ENCODE measurements at regions not wholly inside any gene's neighbourhood (a gene's known extent, or its start where the extent isn't known, plus 50 kb on each side); places are given as distances from the start of the nearest gene placed in this dataset.

- no peak overlapping the region for H3K4me3 ChIP-seq (ENCODE audit: low read length)
- H3K27me3 ChIP-seq (ENCODE audit: low read depth, low read length) = no peaks in the 10 kb centered on the region
- H3K9me3 ChIP-seq (ENCODE audit: insufficient read depth, low read length) = no peaks in the 10 kb centered on the region
- no peak overlapping the region for H3K4me2 ChIP-seq (ENCODE audit: low read length)
- no peak overlapping the region for H2AFZ ChIP-seq (ENCODE audit: low read depth, low read length)
- no peak overlapping the region for H3K27ac ChIP-seq (ENCODE audit: low read length)
- H4K20me1 ChIP-seq (ENCODE audit: insufficient read depth, low read length) = no peaks in the 10 kb centered on the region
- H3K4me1 ChIP-seq (ENCODE audit: low read length) = peaks cover 10% of the 10 kb centered on the region
- no peak overlapping the region for H3K9ac ChIP-seq (ENCODE audit: low read length)
- H3K36me3 ChIP-seq (replicated peaks; ENCODE audit: low read depth, low read length) = no peaks in the 10 kb centered on the region
- H3K79me2 ChIP-seq (ENCODE audit: low read length) = no peaks in the 10 kb centered on the region
- TF ChIP-seq CTCF (IDR thresholded peaks at IDR 0.05; ENCODE audit: low read depth, low read length) (no peak), EZH2phosphoT487 (IDR thresholded peaks at IDR 0.05; ENCODE audit: low read depth) (no peak)
Measured at GRCh38 chr12:123056709-123057108, 76.2 kb downstream of the ARL6IP4 start.

- Histone ChIP-seq H4K20me1 (ENCODE audit: insufficient read depth, low read length) (no peaks in the 10 kb centered on the region), H3K27me3 (ENCODE audit: low read depth, low read length) (no peaks in the 10 kb centered on the region), H3K4me2 (ENCODE audit: low read length) (no peak overlapping the region), H3K27ac (ENCODE audit: low read length) (no peak overlapping the region), H3K79me2 (ENCODE audit: low read length) (no peaks in the 10 kb centered on the region), H3K9me3 (ENCODE audit: insufficient read depth, low read length) (no peaks in the 10 kb centered on the region), H3K4me1 (ENCODE audit: low read length) (peaks cover 10% of the 10 kb centered on the region), H2AFZ (ENCODE audit: low read depth, low read length) (no peak overlapping the region), H3K36me3 (replicated peaks; ENCODE audit: low read depth, low read length) (no peaks in the 10 kb centered on the region), H3K4me3 (ENCODE audit: low read length) (no peak overlapping the region), H3K9ac (ENCODE audit: low read length) (no peak overlapping the region)
- no peak for TF ChIP-seq CTCF (IDR thresholded peaks at IDR 0.05; ENCODE audit: low read depth, low read length)
- no peak for TF ChIP-seq EZH2phosphoT487 (IDR thresholded peaks at IDR 0.05; ENCODE audit: low read depth)
Measured at GRCh38 chr12:123056053-123056452, 75.6 kb downstream of the ARL6IP4 start.

GRCh38 chr12:123055281-123055766 lies 74.8 kb downstream of the ARL6IP4 start:
- H4K20me1 ChIP-seq (ENCODE audit: insufficient read depth, low read length) = no peaks in the 10 kb centered on the region
- no peak overlapping the region for H3K9ac ChIP-seq (ENCODE audit: low read length)
- peaks cover 10% of the 10 kb centered on the region for H3K4me1 ChIP-seq (ENCODE audit: low read length)
- no peaks in the 10 kb centered on the region for H3K27me3 ChIP-seq (ENCODE audit: low read depth, low read length)
- H3K9me3 ChIP-seq (ENCODE audit: insufficient read depth, low read length) = no peaks in the 10 kb centered on the region
- no peak overlapping the region for H3K4me3 ChIP-seq (ENCODE audit: low read length)
- no peaks in the 10 kb centered on the region for H3K36me3 ChIP-seq (replicated peaks; ENCODE audit: low read depth, low read length)
- no peaks in the 10 kb centered on the region for H3K79me2 ChIP-seq (ENCODE audit: low read length)
- no peak overlapping the region for H2AFZ ChIP-seq (ENCODE audit: low read depth, low read length)
- H3K27ac ChIP-seq (ENCODE audit: low read length) = no peak overlapping the region
- TF ChIP-seq CTCF (IDR thresholded peaks at IDR 0.05; ENCODE audit: low read depth, low read length) (no peak), EZH2phosphoT487 (IDR thresholded peaks at IDR 0.05; ENCODE audit: low read depth) (no peak)
- H3K4me2 ChIP-seq (ENCODE audit: low read length) = no peak overlapping the region

GRCh38 chr12:123054371-123054770 lies 73.9 kb downstream of the ARL6IP4 start:
- Histone ChIP-seq H4K20me1 (ENCODE audit: insufficient read depth, low read length) (no peaks in the 10 kb centered on the region), H2AFZ (ENCODE audit: low read depth, low read length) (no peak overlapping the region), H3K9ac (ENCODE audit: low read length) (no peak overlapping the region), H3K4me2 (ENCODE audit: low read length) (no peak overlapping the region), H3K4me3 (ENCODE audit: low read length) (no peak overlapping the region), H3K36me3 (replicated peaks; ENCODE audit: low read depth, low read length) (no peaks in the 10 kb centered on the region), H3K27ac (ENCODE audit: low read length) (no peak overlapping the region), H3K79me2 (ENCODE audit: low read length) (no peaks in the 10 kb centered on the region), H3K9me3 (ENCODE audit: insufficient read depth, low read length) (no peaks in the 10 kb centered on the region), H3K27me3 (ENCODE audit: low read depth, low read length) (no peaks in the 10 kb centered on the region), H3K4me1 (ENCODE audit: low read length) (peaks cover 10% of the 10 kb centered on the region)
- no peak for TF ChIP-seq CTCF (IDR thresholded peaks at IDR 0.05; ENCODE audit: low read depth, low read length)

Measured in OCI-LY3 (cell line).